ENCODE measurements at regions not wholly inside any gene's neighbourhood (a gene's known extent, or its start where the extent isn't known, plus 50 kb on each side); places are given as distances from the start of the nearest gene placed in this dataset.

DNA sequence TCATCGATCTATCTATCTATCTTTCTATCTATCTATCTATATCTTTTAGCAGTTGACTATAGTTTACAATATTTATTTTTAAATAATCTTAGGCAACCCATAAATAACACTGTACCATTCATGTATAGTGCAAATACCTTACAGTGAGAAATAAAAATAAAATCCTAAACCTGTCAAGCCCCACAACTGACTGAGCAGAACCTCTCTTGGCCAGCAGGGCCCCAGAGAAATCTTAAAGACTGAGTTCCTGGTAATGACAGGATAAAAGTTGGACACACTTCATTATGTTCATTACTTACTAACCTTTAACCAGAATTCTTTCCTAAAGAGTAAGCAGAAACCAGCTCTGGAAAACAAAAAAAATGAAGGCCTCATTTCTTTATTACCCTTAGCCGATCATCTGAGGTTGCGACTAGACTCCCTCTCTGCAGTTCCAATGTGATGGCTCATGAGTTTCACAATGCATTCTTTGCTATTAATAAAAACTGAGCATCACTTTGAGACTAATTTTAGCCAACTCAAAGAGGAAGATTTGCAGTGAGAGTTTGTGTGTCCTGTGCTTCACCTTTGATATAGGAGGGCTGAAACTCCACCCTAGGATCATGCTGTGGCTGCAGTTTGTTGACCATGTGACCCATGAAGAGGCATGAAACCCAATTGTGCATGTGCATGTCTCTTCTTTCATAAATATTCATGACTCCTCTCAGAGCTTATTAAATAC is 1072.0 kb downstream of the NSUN3 start:
- no peak overlapping the region for H3K27ac ChIP-seq (ENCODE audit: low read length)
- no peaks in the 10 kb centered on the region for H3K9me3 ChIP-seq (ENCODE audit: low read length)
- H3K4me2 ChIP-seq (ENCODE audit: low read length) = no peak overlapping the region
- no peaks in the 10 kb centered on the region for H3K79me2 ChIP-seq (replicated peaks; ENCODE audit: insufficient read depth, low read length)
- no peak overlapping the region for H3K9ac ChIP-seq (ENCODE audit: low read length)
- no peaks in the 10 kb centered on the region for H3K36me3 ChIP-seq (ENCODE audit: insufficient read depth, low read length)
- no peaks in the 10 kb centered on the region for H3K27me3 ChIP-seq (ENCODE audit: insufficient read depth, low read depth, low read length)
- H3K4me3 ChIP-seq (ENCODE audit: low read length) = no peak overlapping the region
- TF ChIP-seq MXI1 (conservative IDR thresholded peaks at IDR 0.05; ENCODE audit: poor library complexity, severe bottlenecking) = no peak
- no peak for TF ChIP-seq TAF1 (IDR thresholded peaks at IDR 0.05; ENCODE audit: low read depth)
- TF ChIP-seq, protein P1, sequence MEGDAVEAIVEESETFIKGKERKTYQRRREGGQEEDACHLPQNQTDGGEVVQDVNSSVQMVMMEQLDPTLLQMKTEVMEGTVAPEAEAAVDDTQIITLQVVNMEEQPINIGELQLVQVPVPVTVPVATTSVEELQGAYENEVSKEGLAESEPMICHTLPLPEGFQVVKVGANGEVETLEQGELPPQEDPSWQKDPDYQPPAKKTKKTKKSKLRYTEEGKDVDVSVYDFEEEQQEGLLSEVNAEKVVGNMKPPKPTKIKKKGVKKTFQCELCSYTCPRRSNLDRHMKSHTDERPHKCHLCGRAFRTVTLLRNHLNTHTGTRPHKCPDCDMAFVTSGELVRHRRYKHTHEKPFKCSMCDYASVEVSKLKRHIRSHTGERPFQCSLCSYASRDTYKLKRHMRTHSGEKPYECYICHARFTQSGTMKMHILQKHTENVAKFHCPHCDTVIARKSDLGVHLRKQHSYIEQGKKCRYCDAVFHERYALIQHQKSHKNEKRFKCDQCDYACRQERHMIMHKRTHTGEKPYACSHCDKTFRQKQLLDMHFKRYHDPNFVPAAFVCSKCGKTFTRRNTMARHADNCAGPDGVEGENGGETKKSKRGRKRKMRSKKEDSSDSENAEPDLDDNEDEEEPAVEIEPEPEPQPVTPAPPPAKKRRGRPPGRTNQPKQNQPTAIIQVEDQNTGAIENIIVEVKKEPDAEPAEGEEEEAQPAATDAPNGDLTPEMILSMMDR (IDR thresholded peaks at IDR 0.05; ENCODE audit: poor library complexity, severe bottlenecking) = no peak
- TF ChIP-seq SMC3 (conservative IDR thresholded peaks at IDR 0.05; ENCODE audit: poor library complexity) = no peak
- TF ChIP-seq, protein P2, sequence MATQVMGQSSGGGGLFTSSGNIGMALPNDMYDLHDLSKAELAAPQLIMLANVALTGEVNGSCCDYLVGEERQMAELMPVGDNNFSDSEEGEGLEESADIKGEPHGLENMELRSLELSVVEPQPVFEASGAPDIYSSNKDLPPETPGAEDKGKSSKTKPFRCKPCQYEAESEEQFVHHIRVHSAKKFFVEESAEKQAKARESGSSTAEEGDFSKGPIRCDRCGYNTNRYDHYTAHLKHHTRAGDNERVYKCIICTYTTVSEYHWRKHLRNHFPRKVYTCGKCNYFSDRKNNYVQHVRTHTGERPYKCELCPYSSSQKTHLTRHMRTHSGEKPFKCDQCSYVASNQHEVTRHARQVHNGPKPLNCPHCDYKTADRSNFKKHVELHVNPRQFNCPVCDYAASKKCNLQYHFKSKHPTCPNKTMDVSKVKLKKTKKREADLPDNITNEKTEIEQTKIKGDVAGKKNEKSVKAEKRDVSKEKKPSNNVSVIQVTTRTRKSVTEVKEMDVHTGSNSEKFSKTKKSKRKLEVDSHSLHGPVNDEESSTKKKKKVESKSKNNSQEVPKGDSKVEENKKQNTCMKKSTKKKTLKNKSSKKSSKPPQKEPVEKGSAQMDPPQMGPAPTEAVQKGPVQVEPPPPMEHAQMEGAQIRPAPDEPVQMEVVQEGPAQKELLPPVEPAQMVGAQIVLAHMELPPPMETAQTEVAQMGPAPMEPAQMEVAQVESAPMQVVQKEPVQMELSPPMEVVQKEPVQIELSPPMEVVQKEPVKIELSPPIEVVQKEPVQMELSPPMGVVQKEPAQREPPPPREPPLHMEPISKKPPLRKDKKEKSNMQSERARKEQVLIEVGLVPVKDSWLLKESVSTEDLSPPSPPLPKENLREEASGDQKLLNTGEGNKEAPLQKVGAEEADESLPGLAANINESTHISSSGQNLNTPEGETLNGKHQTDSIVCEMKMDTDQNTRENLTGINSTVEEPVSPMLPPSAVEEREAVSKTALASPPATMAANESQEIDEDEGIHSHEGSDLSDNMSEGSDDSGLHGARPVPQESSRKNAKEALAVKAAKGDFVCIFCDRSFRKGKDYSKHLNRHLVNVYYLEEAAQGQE (IDR thresholded peaks at IDR 0.05; ENCODE audit: borderline replicate concordance) = no peak
- TF ChIP-seq POLR2AphosphoS5 (IDR thresholded peaks at IDR 0.05) = no peak
- H3F3A ChIP-seq (ENCODE audit: insufficient read depth, low read length, poor library complexity, severe bottlenecking) = no peaks in the 10 kb centered on the region
- no peaks in the 10 kb centered on the region for H4K20me1 ChIP-seq (ENCODE audit: insufficient read depth)
- no peak overlapping the region for H2AFZ ChIP-seq (ENCODE audit: low read depth, low read length)
- no peaks in the 10 kb centered on the region for H3K9me2 ChIP-seq (ENCODE audit: insufficient read depth, low read length)

DNA sequence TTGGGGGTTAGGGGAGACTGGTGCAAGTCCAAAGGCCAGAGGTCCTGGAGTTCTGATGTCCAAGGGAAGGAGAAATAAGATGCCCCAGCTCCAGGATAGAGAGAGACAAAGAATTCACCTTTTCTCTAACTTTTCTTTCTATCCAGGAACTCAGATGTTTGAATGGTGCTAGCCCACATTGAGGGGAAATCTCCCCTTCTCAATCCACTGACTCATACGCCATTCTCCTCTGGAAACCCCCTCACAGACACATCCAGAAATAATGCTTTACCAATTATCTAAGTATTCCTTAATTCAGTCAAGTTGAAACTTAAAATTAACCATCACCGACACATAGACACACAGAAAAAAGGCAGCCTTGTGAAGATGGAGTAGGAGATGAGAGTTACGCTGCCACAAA is 1085.2 kb downstream of the NSUN3 start:
- Histone ChIP-seq H3K79me2 (replicated peaks; ENCODE audit: insufficient read depth, low read length) (no peaks in the 10 kb centered on the region), H4K20me1 (ENCODE audit: insufficient read depth) (no peaks in the 10 kb centered on the region), H3K4me3 (ENCODE audit: low read length) (no peak overlapping the region), H3K36me3 (ENCODE audit: insufficient read depth, low read length) (no peaks in the 10 kb centered on the region), H3F3A (ENCODE audit: insufficient read depth, low read length, poor library complexity, severe bottlenecking) (no peaks in the 10 kb centered on the region), H3K9me3 (ENCODE audit: low read length) (no peaks in the 10 kb centered on the region), H3K9me2 (ENCODE audit: insufficient read depth, low read length) (no peaks in the 10 kb centered on the region), H3K4me2 (ENCODE audit: low read length) (no peak overlapping the region), H3K27me3 (ENCODE audit: insufficient read depth, low read depth, low read length) (no peaks in the 10 kb centered on the region), H2AFZ (ENCODE audit: low read depth, low read length) (no peak overlapping the region), H3K27ac (ENCODE audit: low read length) (no peak overlapping the region), H3K9ac (ENCODE audit: low read length) (no peak overlapping the region)
- TF ChIP-seq RAD21 (conservative IDR thresholded peaks at IDR 0.05) = no peak
- TF ChIP-seq, protein P1 (IDR thresholded peaks at IDR 0.05; ENCODE audit: poor library complexity, severe bottlenecking) = no peak
- no peak for TF ChIP-seq TAF1 (IDR thresholded peaks at IDR 0.05; ENCODE audit: low read depth)
- no peak for TF ChIP-seq EZH2 (IDR thresholded peaks at IDR 0.05; ENCODE audit: borderline replicate concordance, insufficient read depth, low read length, poor library complexity, severe bottlenecking)
- TF ChIP-seq SMC3 (conservative IDR thresholded peaks at IDR 0.05; ENCODE audit: poor library complexity) = no peak
- TF ChIP-seq, protein P2 (IDR thresholded peaks at IDR 0.05; ENCODE audit: borderline replicate concordance) = no peak
- no peak for TF ChIP-seq EP300 (conservative IDR thresholded peaks at IDR 0.05; ENCODE audit: poor library complexity, severe bottlenecking)
